Upper lobe of right lung (tissue), 1 donor: ENCODE measurements at regions not wholly inside any gene's neighbourhood (a gene's known extent, or its start where the extent isn't known, plus 50 kb on each side); places are given as distances from the start of the nearest gene placed in this dataset.

ENCODE experiments used
- ATAC-seq: fragments of 200-7000 bp; cut with Tn5 transposase; one replicate; pipeline ENCODE4 v1.9.1; 2020; ENCODE audit warnings: mild to moderate bottlenecking, moderate library complexity
- DNase-seq: peaks from one replicate; pipeline ENCODE4 v3.0.0-alpha.2; 2020
- H3K27ac ChIP-seq: fragments of 200-600 bp; one replicate; pipeline ENCODE4 v1.8.0; 2022
- H3K27me3 ChIP-seq: fragments of 200-600 bp; one replicate; pipeline ENCODE4 v1.8.0; 2022; ENCODE audit warnings: mild to moderate bottlenecking
- H3K36me3 ChIP-seq: fragments of 200-600 bp; one replicate; pipeline ENCODE4 v1.8.0; 2022
- H3K4me1 ChIP-seq: fragments of 200-600 bp; one replicate; pipeline ENCODE4 v1.8.0; 2022
- H3K4me3 ChIP-seq: fragments of 200-600 bp; one replicate; pipeline ENCODE4 v1.8.0; 2022; ENCODE audit warnings: mild to moderate bottlenecking
- H3K9me3 ChIP-seq: fragments of 200-600 bp; one replicate; pipeline ENCODE4 v1.8.0; 2022
- intact Hi-C: fragments of 100-400 bp; cut with DNase I; formaldehyde crosslinking; loops from one replicate; pipeline ENCODE4 v1.11.0; 2022
- TF ChIP-seq, protein P1 (sequence below): fragments of 200-600 bp; IDR thresholded peaks from one replicate; pipeline ENCODE4 v1.8.0; 2022; ENCODE audit warnings: antibody characterized with exemption
- donor health status: DM: no; HTN: yes; CAD: no; lungs with severe emphysema.

GRCh38 chr1:164953098-164953497 is 394.1 kb downstream of the PBX1 start:
- Histone ChIP-seq H3K27me3 (no peaks in the 10 kb centered on the region), H3K4me3 (no peak overlapping the region), H3K9me3 (peaks cover 7% of the 10 kb centered on the region), H3K4me1 (no peaks in the 10 kb centered on the region), H3K27ac (no peak overlapping the region), H3K36me3 (no peaks in the 10 kb centered on the region)
- DNase-seq (no peak), ATAC-seq (no peak)
- TF ChIP-seq, protein P1, sequence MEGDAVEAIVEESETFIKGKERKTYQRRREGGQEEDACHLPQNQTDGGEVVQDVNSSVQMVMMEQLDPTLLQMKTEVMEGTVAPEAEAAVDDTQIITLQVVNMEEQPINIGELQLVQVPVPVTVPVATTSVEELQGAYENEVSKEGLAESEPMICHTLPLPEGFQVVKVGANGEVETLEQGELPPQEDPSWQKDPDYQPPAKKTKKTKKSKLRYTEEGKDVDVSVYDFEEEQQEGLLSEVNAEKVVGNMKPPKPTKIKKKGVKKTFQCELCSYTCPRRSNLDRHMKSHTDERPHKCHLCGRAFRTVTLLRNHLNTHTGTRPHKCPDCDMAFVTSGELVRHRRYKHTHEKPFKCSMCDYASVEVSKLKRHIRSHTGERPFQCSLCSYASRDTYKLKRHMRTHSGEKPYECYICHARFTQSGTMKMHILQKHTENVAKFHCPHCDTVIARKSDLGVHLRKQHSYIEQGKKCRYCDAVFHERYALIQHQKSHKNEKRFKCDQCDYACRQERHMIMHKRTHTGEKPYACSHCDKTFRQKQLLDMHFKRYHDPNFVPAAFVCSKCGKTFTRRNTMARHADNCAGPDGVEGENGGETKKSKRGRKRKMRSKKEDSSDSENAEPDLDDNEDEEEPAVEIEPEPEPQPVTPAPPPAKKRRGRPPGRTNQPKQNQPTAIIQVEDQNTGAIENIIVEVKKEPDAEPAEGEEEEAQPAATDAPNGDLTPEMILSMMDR, result no peak
- intact Hi-C loops, result no loop called here

DNA sequence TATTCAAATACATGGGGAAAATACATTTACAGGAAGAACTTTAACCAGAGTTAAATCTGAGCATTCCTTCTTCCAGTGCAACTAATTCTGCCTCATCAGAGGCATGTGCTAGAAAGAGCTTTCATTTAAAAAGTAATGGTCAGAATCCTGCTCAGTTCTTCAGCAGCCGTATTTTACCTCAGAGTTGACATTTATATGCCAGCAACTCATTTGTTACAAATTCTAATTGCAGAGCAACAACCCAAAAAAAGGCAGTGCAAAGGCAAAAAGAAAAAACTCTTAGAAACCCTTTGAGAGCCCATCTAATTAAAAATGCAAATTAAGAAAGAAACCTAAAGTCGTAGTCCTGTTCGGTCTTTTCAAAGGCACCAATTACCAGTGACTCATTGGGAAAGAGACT is 392.5 kb downstream of the PBX1 start:
- TF ChIP-seq, protein P1, result no peak
- no peaks in the 10 kb centered on the region for H3K4me1 ChIP-seq
- no peaks in the 10 kb centered on the region for H3K27me3 ChIP-seq
- intact Hi-C loops, result no loop called here
- ATAC-seq, result no peak
- peaks cover 7% of the 10 kb centered on the region for H3K9me3 ChIP-seq
- no peak overlapping the region for H3K4me3 ChIP-seq
- no peak overlapping the region for H3K27ac ChIP-seq
- H3K36me3 ChIP-seq, result no peaks in the 10 kb centered on the region
- no peak for DNase-seq

GRCh38 chr1:164950541-164950986 is 391.6 kb downstream of the PBX1 start:
- DNase-seq, result no peak
- no peak overlapping the region for H3K4me3 ChIP-seq
- H3K36me3 ChIP-seq, result no peaks in the 10 kb centered on the region
- H3K27ac ChIP-seq, result no peak overlapping the region
- H3K4me1 ChIP-seq, result no peaks in the 10 kb centered on the region
- no peak for ATAC-seq
- intact Hi-C loops, result no loop called here
- H3K9me3 ChIP-seq, result peaks cover 7% of the 10 kb centered on the region
- TF ChIP-seq, protein P1, result no peak
- H3K27me3 ChIP-seq, result no peaks in the 10 kb centered on the region

DNA sequence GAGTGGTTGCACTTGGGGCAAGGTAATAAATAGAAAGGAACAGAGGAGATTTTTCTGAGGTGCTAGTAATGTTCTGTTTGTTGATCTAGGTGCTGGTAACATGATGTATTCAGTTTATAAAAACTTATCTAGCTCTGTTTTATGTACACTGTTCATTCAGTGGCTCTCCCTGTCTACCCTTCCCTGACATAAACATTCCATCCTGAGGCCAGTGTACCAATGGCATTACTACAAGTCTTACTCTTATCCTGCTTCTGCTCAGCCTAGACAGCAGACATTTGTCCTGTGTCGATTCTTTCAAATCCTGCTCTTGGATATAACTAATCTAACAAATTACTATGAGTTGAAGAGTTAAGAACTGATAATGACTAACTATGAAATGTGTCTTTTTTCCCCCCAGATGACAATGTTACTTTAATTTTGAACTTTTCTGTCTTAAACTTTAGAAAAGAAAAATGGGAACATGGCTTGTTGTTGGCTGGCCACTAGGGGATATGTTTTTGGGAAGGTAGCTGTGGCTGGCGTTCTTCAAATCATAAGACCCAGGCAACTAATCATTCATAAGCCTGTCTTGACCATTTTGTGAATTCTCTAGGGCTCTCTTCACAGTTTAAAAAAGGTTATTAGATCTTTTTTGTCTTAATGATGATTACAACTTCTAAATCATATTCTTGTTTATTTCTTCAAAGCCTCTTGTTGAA is 390.9 kb downstream of the PBX1 start:
- no peak overlapping the region for H3K27ac ChIP-seq

GRCh38 chr1:164948101-164948500 is 389.1 kb downstream of the PBX1 start:
- Histone ChIP-seq H3K4me1 (no peaks in the 10 kb centered on the region), H3K27me3 (no peaks in the 10 kb centered on the region), H3K4me3 (no peak overlapping the region), H3K9me3 (peaks cover 7% of the 10 kb centered on the region), H3K36me3 (no peaks in the 10 kb centered on the region), H3K27ac (no peak overlapping the region)
- DNase-seq, result no peak
- intact Hi-C loops, result no loop called here
- TF ChIP-seq, protein P1, result no peak
- ATAC-seq, result no peak

More for the DNA sequence above, 390.9 kb downstream of the PBX1 start:
- H3K9me3 ChIP-seq, result peaks cover 7% of the 10 kb centered on the region
- DNase-seq (no peak), ATAC-seq (no peak)
- TF ChIP-seq, protein P1, result no peak
- H3K4me1 ChIP-seq, result no peaks in the 10 kb centered on the region
- no peaks in the 10 kb centered on the region for H3K36me3 ChIP-seq
- intact Hi-C loops, result no loop called here
- H3K4me3 ChIP-seq, result no peak overlapping the region
- H3K27me3 ChIP-seq, result no peaks in the 10 kb centered on the region

GRCh38 chr1:164937291-164937690 is 378.3 kb downstream of the PBX1 start:
- TF ChIP-seq, protein P1, result no peak
- no peaks in the 10 kb centered on the region for H3K27me3 ChIP-seq
- no peak overlapping the region for H3K4me3 ChIP-seq
- ATAC-seq (no peak), DNase-seq (no peak)
- H3K36me3 ChIP-seq, result no peaks in the 10 kb centered on the region
- no peaks in the 10 kb centered on the region for H3K4me1 ChIP-seq
- H3K27ac ChIP-seq, result no peak overlapping the region
- intact Hi-C loops, result no loop called here
- no peaks in the 10 kb centered on the region for H3K9me3 ChIP-seq
